ENCODE measurements at regions not wholly inside any gene's neighbourhood (a gene's known extent, or its start where the extent isn't known, plus 50 kb on each side); places are given as distances from the start of the nearest gene placed in this dataset.

- WGBS (ENCODE audit: low lambda C conversion rate, missing lambda C conversion rate), result 61% methylated on average over 7 of the region's 7 CpGs
- no peak overlapping the region for H3K4me2 ChIP-seq
- peak; percentile 39 for DNase-seq (ENCODE audit: low spot score)
These were observed 126.7 kb upstream of the SHB start for GRCh38 chr9:38195737-38196161.

GRCh38 chr9:38194870-38195269 is 125.8 kb upstream of the SHB start:
- Histone ChIP-seq H3K9me2 (replicated peaks; ENCODE audit: insufficient read depth) (no peaks in the 10 kb centered on the region), H3K27ac (no peak overlapping the region), H3K36me3 (replicated peaks; ENCODE audit: insufficient read depth, low read depth) (no peaks in the 10 kb centered on the region), H3K27me3 (no peaks in the 10 kb centered on the region), H3K4me3 (no peak overlapping the region), H3K9me3 (ENCODE audit: low read depth) (no peaks in the 10 kb centered on the region), H3K4me1 (ENCODE audit: insufficient read depth) (peaks cover 4% of the 10 kb centered on the region), H3K79me2 (no peaks in the 10 kb centered on the region), H3K4me2 (no peak overlapping the region), H2AFZ (no peak overlapping the region), H4K20me1 (ENCODE audit: insufficient read depth, poor library complexity, severe bottlenecking) (no peaks in the 10 kb centered on the region)
- WGBS (ENCODE audit: low lambda C conversion rate, missing lambda C conversion rate), result 71% methylated on average over 4 of the region's 4 CpGs
- no peak for DNase-seq (ENCODE audit: low spot score)
- TF ChIP-seq CTCF (IDR thresholded peaks at IDR 0.05; ENCODE audit: poor library complexity), result no peak
- TF ChIP-seq EZH2phosphoT487 (IDR thresholded peaks at IDR 0.05; ENCODE audit: low read depth, severe bottlenecking, unreplicated experiment), result no peak
- no peak for TF ChIP-seq EZH2 (IDR thresholded peaks at IDR 0.05; ENCODE audit: borderline replicate concordance)

More at GRCh38 chr9:38195737-38196161, 126.7 kb upstream of the SHB start:
- H3K27ac ChIP-seq, result no peak overlapping the region
- no peak overlapping the region for H3K4me3 ChIP-seq
- H4K20me1 ChIP-seq (ENCODE audit: insufficient read depth, poor library complexity, severe bottlenecking), result no peaks in the 10 kb centered on the region
- H3K79me2 ChIP-seq, result no peaks in the 10 kb centered on the region
- H3K27me3 ChIP-seq, result no peaks in the 10 kb centered on the region
- no peaks in the 10 kb centered on the region for H3K9me2 ChIP-seq (replicated peaks; ENCODE audit: insufficient read depth)
- H2AFZ ChIP-seq, result no peak overlapping the region
- TF ChIP-seq CTCF (IDR thresholded peaks at IDR 0.05; ENCODE audit: poor library complexity) (no peak), EZH2phosphoT487 (IDR thresholded peaks at IDR 0.05; ENCODE audit: low read depth, severe bottlenecking, unreplicated experiment) (no peak), EZH2 (IDR thresholded peaks at IDR 0.05; ENCODE audit: borderline replicate concordance) (no peak)
- peaks cover 4% of the 10 kb centered on the region for H3K4me1 ChIP-seq (ENCODE audit: insufficient read depth)
- H3K9me3 ChIP-seq (ENCODE audit: low read depth), result no peaks in the 10 kb centered on the region
- H3K36me3 ChIP-seq (replicated peaks; ENCODE audit: insufficient read depth, low read depth), result no peaks in the 10 kb centered on the region

- no peak for DNase-seq (ENCODE audit: low spot score)
- Histone ChIP-seq H3K9me2 (replicated peaks; ENCODE audit: insufficient read depth) (no peaks in the 10 kb centered on the region), H4K20me1 (ENCODE audit: insufficient read depth, poor library complexity, severe bottlenecking) (no peaks in the 10 kb centered on the region), H3K27me3 (no peaks in the 10 kb centered on the region), H3K27ac (no peak overlapping the region), H3K4me2 (no peak overlapping the region), H3K36me3 (replicated peaks; ENCODE audit: insufficient read depth, low read depth) (no peaks in the 10 kb centered on the region), H3K4me1 (ENCODE audit: insufficient read depth) (peaks cover 4% of the 10 kb centered on the region), H3K9me3 (ENCODE audit: low read depth) (no peaks in the 10 kb centered on the region), H2AFZ (no peak overlapping the region), H3K4me3 (no peak overlapping the region), H3K79me2 (no peaks in the 10 kb centered on the region)
- TF ChIP-seq EZH2phosphoT487 (IDR thresholded peaks at IDR 0.05; ENCODE audit: low read depth, severe bottlenecking, unreplicated experiment), result no peak
- 66% methylated on average over 4 of the region's 4 CpGs for WGBS (ENCODE audit: low lambda C conversion rate, missing lambda C conversion rate)
These were observed 123.8 kb upstream of the SHB start for GRCh38 chr9:38192731-38193265.

GRCh38 chr9:38186404-38187115 is 117.5 kb upstream of the SHB start:
- Histone ChIP-seq H4K20me1 (ENCODE audit: insufficient read depth, poor library complexity, severe bottlenecking) (no peaks in the 10 kb centered on the region), H2AFZ (no peak overlapping the region), H3K79me2 (no peaks in the 10 kb centered on the region), H3K27me3 (no peaks in the 10 kb centered on the region), H3K4me3 (no peak overlapping the region), H3K27ac (no peak overlapping the region), H3K9me3 (ENCODE audit: low read depth) (no peaks in the 10 kb centered on the region), H3K9me2 (replicated peaks; ENCODE audit: insufficient read depth) (no peaks in the 10 kb centered on the region), H3K36me3 (replicated peaks; ENCODE audit: insufficient read depth, low read depth) (no peaks in the 10 kb centered on the region), H3K4me2 (no peak overlapping the region), H3K4me1 (ENCODE audit: insufficient read depth) (no peaks in the 10 kb centered on the region)
- no peak for DNase-seq (ENCODE audit: low spot score)
- TF ChIP-seq EZH2 (IDR thresholded peaks at IDR 0.05; ENCODE audit: borderline replicate concordance) (no peak), CTCF (IDR thresholded peaks at IDR 0.05; ENCODE audit: poor library complexity) (no peak), EZH2phosphoT487 (IDR thresholded peaks at IDR 0.05; ENCODE audit: low read depth, severe bottlenecking, unreplicated experiment) (no peak)
- WGBS (ENCODE audit: low lambda C conversion rate, missing lambda C conversion rate), result 73% methylated on average over 5 of the region's 5 CpGs
